Activated B cell treated with CpG ODN at 0.5 μM for 24 hours (primary cell): ENCODE measurements at regions not wholly inside any gene's neighbourhood (a gene's known extent, or its start where the extent isn't known, plus 50 kb on each side); places are given as distances from the start of the nearest gene placed in this dataset.

Experiments used
- ATAC-seq: fragments of 200-7000 bp; cut with Tn5 transposase; one replicate; pipeline ENCODE4 v1.10.0; 2021; ENCODE audit warnings: low read depth, mild to moderate bottlenecking, moderate library complexity
- CTCF ChIA-PET: fragments of 350-600 bp; sonication (Branson Sonifier 250); formaldehyde crosslinking; loops from one replicate; lab custom pipeline; 2021; ENCODE audit warnings: antibody characterized with exemption; lab: Charles Lee
- POLR2A ChIA-PET: fragments of 350-600 bp; sonication (Branson Sonifier 250); formaldehyde crosslinking; loops from one replicate; lab custom pipeline; 2021; ENCODE audit warnings: antibody characterized with exemption; lab: Charles Lee
- DNase-seq: peaks from one replicate; pipeline ENCODE4 v3.0.0; 2022
- H3K27ac Mint-ChIP-seq: one replicate; pipeline ENCODE4 v1.8.0; 2020; ENCODE audit warnings: mixed read lengths
- H3K27me3 Mint-ChIP-seq: one replicate; pipeline ENCODE4 v1.8.0; 2021; ENCODE audit warnings: mixed read lengths
- H3K36me3 Mint-ChIP-seq: one replicate; pipeline ENCODE4 v1.8.0; 2021; ENCODE audit warnings: low read depth, mixed read lengths
- H3K4me1 Mint-ChIP-seq: one replicate; pipeline ENCODE4 v1.8.0; 2021; ENCODE audit warnings: mixed read lengths
- H3K4me3 Mint-ChIP-seq: one replicate; pipeline ENCODE4 v1.8.0; 2020; ENCODE audit warnings: mild to moderate bottlenecking, mixed read lengths
- H3K9me3 Mint-ChIP-seq: one replicate; pipeline ENCODE4 v1.8.0; 2020; ENCODE audit warnings: mixed read lengths
- CTCF ChIP-seq: fragments of 200-600 bp; IDR thresholded peaks from one replicate; pipeline ENCODE4 v1.8.0; 2022; ENCODE audit warnings: antibody characterized with exemption, mild to moderate bottlenecking
- intact Hi-C: fragments of 100-400 bp; cut with micrococcal nuclease; formaldehyde crosslinking; loops from one replicate; pipeline ENCODE4 v1.15.1; 2024

DNA sequence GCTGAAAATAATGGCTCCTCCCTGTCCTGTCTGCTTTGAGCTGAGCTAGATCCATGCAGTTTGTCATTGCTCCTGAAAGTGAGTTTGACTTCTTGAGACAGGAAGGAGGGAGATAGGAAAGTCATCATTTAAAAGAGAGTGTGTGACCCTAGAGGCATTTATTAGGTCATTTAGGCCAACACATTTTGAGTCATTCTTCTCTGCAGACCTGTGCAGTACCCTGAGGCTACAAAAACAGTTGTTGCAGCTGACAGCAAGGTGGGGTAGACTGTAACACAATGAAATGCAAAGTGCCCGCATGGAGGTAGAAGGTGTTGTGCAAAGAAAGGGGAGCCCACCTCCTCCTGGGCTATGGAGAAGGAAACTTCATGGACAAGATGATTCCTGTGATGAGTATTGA, 102.8 kb upstream of the PFN2 start:
- Mint-ChIP-seq H3K27ac (no peak overlapping the region), H3K27me3 (peaks cover 8% of the 10 kb centered on the region), H3K9me3 (no peaks in the 10 kb centered on the region), H3K4me1 (peaks cover 7% of the 10 kb centered on the region), H3K36me3 (no peaks in the 10 kb centered on the region), H3K4me3 (no peak overlapping the region)
- ChIA-PET CTCF (no interaction called here), POLR2A (no interaction called here)
- no peak for TF ChIP-seq CTCF
- ATAC-seq: no peak
- no peak for DNase-seq
- intact Hi-C loops: no loop called here

GRCh38 chr3:150073031-150073430, 102.3 kb upstream of the PFN2 start:
- ChIA-PET CTCF (no interaction called here), POLR2A (no interaction called here)
- Mint-ChIP-seq H3K36me3 (no peaks in the 10 kb centered on the region), H3K4me1 (peaks cover 7% of the 10 kb centered on the region), H3K27ac (no peak overlapping the region), H3K27me3 (peaks cover 9% of the 10 kb centered on the region), H3K9me3 (no peaks in the 10 kb centered on the region), H3K4me3 (no peak overlapping the region)
- no peak for TF ChIP-seq CTCF
- intact Hi-C loops: no loop called here
- no peak for ATAC-seq
- DNase-seq: no peak

DNA sequence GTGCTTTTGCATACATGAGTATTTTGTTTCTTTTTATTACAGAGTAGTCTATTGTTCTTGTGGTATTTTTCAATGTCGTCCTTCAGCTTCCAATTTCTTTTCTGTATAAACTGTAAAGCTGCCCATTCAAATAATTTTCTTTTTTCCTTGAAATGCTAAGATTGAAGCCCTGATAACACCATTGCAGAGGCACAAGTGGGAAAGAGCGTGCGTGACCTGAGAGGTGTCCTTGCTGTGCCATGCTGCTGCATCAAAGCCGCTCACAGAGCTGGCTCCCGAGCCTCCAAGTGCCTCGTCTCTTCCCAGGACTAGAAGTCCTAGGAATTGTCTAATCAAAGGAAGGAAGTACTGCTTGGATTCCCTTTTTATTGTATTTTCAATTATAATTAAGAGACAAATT, 101.9 kb upstream of the PFN2 start:
- no peak for ATAC-seq
- intact Hi-C loops: no loop called here
- POLR2A ChIA-PET: no interaction called here

GRCh38 chr3:150070271-150070670, 99.6 kb upstream of the PFN2 start:
- H3K9me3 Mint-ChIP-seq: no peaks in the 10 kb centered on the region
- H3K4me3 Mint-ChIP-seq: no peak overlapping the region
- ChIA-PET CTCF (no interaction called here), POLR2A (no interaction called here)
- no peak overlapping the region for H3K27ac Mint-ChIP-seq
- no peaks in the 10 kb centered on the region for H3K36me3 Mint-ChIP-seq
- TF ChIP-seq CTCF: no peak
- intact Hi-C loops: no loop called here
- peaks cover 15% of the 10 kb centered on the region for H3K27me3 Mint-ChIP-seq
- ATAC-seq (no peak), DNase-seq (no peak)
- peaks cover 7% of the 10 kb centered on the region for H3K4me1 Mint-ChIP-seq

More for the DNA sequence above, 101.9 kb upstream of the PFN2 start:
- CTCF ChIA-PET: no interaction called here
- no peak for TF ChIP-seq CTCF
- no peak for DNase-seq
- Mint-ChIP-seq H3K4me3 (no peak overlapping the region), H3K27ac (no peak overlapping the region), H3K27me3 (peaks cover 14% of the 10 kb centered on the region), H3K9me3 (no peaks in the 10 kb centered on the region), H3K4me1 (peaks cover 7% of the 10 kb centered on the region), H3K36me3 (no peaks in the 10 kb centered on the region)

DNA sequence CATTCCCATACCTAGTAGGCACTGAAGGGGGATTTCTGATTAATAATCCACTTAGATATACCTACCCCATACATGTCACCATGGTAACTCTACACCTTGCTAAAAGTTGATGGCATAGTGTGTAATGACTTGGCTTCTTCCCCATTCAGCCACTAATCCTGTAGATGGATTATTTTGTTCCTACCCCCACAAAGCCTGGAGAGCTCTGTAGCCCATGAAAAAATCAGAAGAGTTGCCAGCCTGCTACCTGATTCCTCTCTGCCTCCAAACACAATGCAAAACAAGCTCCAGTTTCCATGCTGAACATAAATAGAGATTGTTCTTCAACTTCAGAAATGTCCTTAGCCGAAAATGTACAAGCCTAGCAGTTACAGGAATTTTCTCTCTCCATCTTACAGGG, 98.9 kb upstream of the PFN2 start:
- intact Hi-C loops: no loop called here

More for the DNA sequence above, 98.9 kb upstream of the PFN2 start:
- Mint-ChIP-seq H3K4me1 (peaks cover 7% of the 10 kb centered on the region), H3K27ac (no peak overlapping the region), H3K27me3 (peaks cover 18% of the 10 kb centered on the region), H3K4me3 (no peak overlapping the region), H3K9me3 (no peaks in the 10 kb centered on the region), H3K36me3 (no peaks in the 10 kb centered on the region)
- DNase-seq (no peak), ATAC-seq (no peak)
- ChIA-PET POLR2A (no interaction called here), CTCF (no interaction called here)
- TF ChIP-seq CTCF: no peak
